Adrenal gland (tissue), 9 donors: ENCODE measurements at regions not wholly inside any gene's neighbourhood (a gene's known extent, or its start where the extent isn't known, plus 50 kb on each side); places are given as distances from the start of the nearest gene placed in this dataset.
"Not testable (repeated sequence)": the region's sequence is repeated elsewhere in the genome, so short reads cannot be mapped to it uniquely, and the experiment has no call there.

Experiments
- DNase-seq, 7 donors: peaks; one replicate each; pipeline ENCODE4 v3.0.0-alpha.2; 2019 to 2020
- H3K27ac ChIP-seq, 5 donors: fragments of 200-600 bp; sonication (generic) in 4 of 5; 1 replicate in 3 of 5; 2 replicates in 2 of 5; pipeline versions ENCODE4 v1.5.1 to v1.8.0; 2016 to 2020; ENCODE audit warnings: mild to moderate bottlenecking in 1 of 5
- H3K27me3 ChIP-seq: fragments of 200-600 bp; 2 replicates; pipeline ENCODE4 v1.8.0; 2021
- H3K36me3 ChIP-seq, 2 donors: fragments of 200-600 bp; replicated peaks in 1 of 2; 1 replicate in 1 of 2; 2 replicates in 1 of 2; pipeline versions ENCODE4 v1.5.1 to v1.8.0; 2018 to 2022
- H3K4me1 ChIP-seq, 2 donors: fragments of 200-600 bp; replicated peaks in 1 of 2; 1 replicate in 1 of 2; 2 replicates in 1 of 2; pipeline versions ENCODE4 v1.5.1 to v1.8.0; 2018 to 2021
- H3K4me3 ChIP-seq, 4 donors: fragments of 200-600 bp; sonication (generic) in 3 of 4; one replicate each; pipeline ENCODE4 v1.5.1; 2016 to 2018
- H3K9me3 ChIP-seq, 3 donors: fragments of 200-600 bp; sonication (generic) in 1 of 3; replicated peaks in 1 of 3; 1 replicate in 2 of 3; 2 replicates in 1 of 3; pipeline versions ENCODE4 v1.5.1 to v1.8.0; 2016 to 2021
- CTCF ChIP-seq, 6 experiments: fragments of 450-650 bp in 4 of 6; fragments of 200-600 bp in 2 of 6; sonication (generic) in 1 of 6; IDR thresholded peaks; 1 replicate in 5 of 6; 2 replicates in 1 of 6; pipeline versions ENCODE4 v1.5.1 to v1.8.0; 2016 to 2021; ENCODE audit warnings: antibody characterized with exemption in 6 of 6, mild to moderate bottlenecking in 2 of 6, moderate library complexity in 1 of 6
- POLR2A ChIP-seq, 2 donors: fragments of 450-650 bp; IDR thresholded peaks; one replicate each; pipeline ENCODE4 v1.6.1; 2017; ENCODE audit warnings: antibody characterized with exemption in 2 of 2, mild to moderate bottlenecking in 2 of 2, moderate library complexity in 1 of 2
- WGBS, 4 donors: extraction: QIAGEN DNeasy Blood & Tissue Kit in 2 of 4; methylation state at CpG; one replicate each; pipeline versions ENCODE4 v1.1.5 to v1.1.7; 2013 to 2017; 5-methylcytosine and 5-hydroxymethylcytosine counted together
- intact Hi-C, 2 donors: fragments of 100-400 bp; cut with DNase I; formaldehyde crosslinking; loops; one replicate each; pipeline versions ENCODE4 v1.14.1 to v1.15.0; 2022 to 2023
- donor health status: healthy with polysubstance abuse.
- donor health status: Bipolar disorder and iron deficiency.
- donor health status: DM: yes; HTN: yes; CAD: no.
- donor health status: DM: no; HTN: no; CAD: no.
- donor health status: DM: no; HTN: no; CAD: no.

GRCh38 chr20:12837646-12838045 lies 171.1 kb upstream of the SPTLC3 start:
- DNase-seq, result no peak
- H3K27ac ChIP-seq, result no peak overlapping the region
- H3K27me3 ChIP-seq, result no peaks in the 10 kb centered on the region
- TF ChIP-seq CTCF (IDR thresholded peaks at IDR 0.05) (no peak), POLR2A (IDR thresholded peaks at IDR 0.05) (no peak)
- no peaks in the 10 kb centered on the region for H3K36me3 ChIP-seq
- intact Hi-C loops, result no loop called here
- no peaks in the 10 kb centered on the region for H3K9me3 ChIP-seq
- H3K4me1 ChIP-seq, result no peaks in the 10 kb centered on the region
- WGBS, 4 donors, result 29 to 52% (median 51%) methylated on average over 2 of the region's 2 CpGs
- no peak overlapping the region for H3K4me3 ChIP-seq

- H3K27me3 ChIP-seq, result no peaks in the 10 kb centered on the region
- TF ChIP-seq POLR2A (IDR thresholded peaks at IDR 0.05), result no peak
- TF ChIP-seq CTCF (IDR thresholded peaks at IDR 0.05), result no peak
- intact Hi-C loops, result no loop called here
- no peak overlapping the region for H3K4me3 ChIP-seq
- no peaks in the 10 kb centered on the region for H3K36me3 ChIP-seq
- no peak for DNase-seq
- 54 to 95% (median 82%) methylated on average over 3 of the region's 3 CpGs for whole genome bisulfite sequencing, 4 donors
- H3K27ac ChIP-seq, result no peak overlapping the region
- H3K9me3 ChIP-seq, result no peaks in the 10 kb centered on the region
- no peaks in the 10 kb centered on the region for H3K4me1 ChIP-seq
These were observed 170.4 kb upstream of the SPTLC3 start for GRCh38 chr20:12838261-12838866.

- no peak overlapping the region for H3K27ac ChIP-seq
- H3K9me3 ChIP-seq, result no peaks in the 10 kb centered on the region
- no peaks in the 10 kb centered on the region for H3K36me3 ChIP-seq
- 26 to 38% (median 29%) methylated on average over 2 of the region's 2 CpGs for WGBS, 4 donors
- TF ChIP-seq CTCF (IDR thresholded peaks at IDR 0.05) (no peak), POLR2A (IDR thresholded peaks at IDR 0.05) (no peak)
- H3K4me1 ChIP-seq, result no peaks in the 10 kb centered on the region
- intact Hi-C loops, result no loop called here
- H3K4me3 ChIP-seq, result no peak overlapping the region
- H3K27me3 ChIP-seq, result no peaks in the 10 kb centered on the region
- DNase-seq, result no peak
These were observed 160.9 kb upstream of the SPTLC3 start for GRCh38 chr20:12847872-12848271.

DNA sequence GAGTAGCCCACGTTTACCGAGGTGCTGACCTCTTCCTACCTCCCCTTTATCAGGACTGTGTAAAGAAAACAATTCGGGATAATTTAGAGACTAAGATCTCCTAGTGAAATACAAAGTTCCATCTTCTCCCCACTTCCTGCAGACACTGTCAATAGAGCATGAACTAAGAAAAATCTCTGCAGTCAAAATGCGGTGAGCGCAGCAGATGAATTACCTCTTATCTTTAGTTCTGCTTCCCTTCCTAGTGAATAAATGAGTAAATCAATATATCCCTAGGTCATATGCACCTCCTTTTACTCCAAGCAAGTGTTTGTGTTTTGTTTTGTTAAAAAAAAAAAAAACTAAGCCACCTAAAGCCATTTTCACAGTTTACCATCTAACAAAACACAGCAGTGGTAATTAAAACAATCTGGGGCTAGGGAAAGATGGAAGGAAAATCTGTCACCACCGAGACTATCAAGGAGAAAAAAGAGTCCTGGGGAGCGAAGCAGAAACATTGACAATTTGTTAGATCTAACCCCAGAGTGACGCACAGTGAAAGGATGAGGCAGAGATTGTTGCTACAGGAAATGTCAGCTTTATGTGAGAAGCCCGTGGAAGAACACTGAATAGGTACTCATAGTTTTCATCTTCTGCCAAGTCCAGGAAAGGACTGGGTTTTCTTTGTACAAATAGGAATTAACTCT lies 159.4 kb upstream of the SPTLC3 start:
- Histone ChIP-seq H3K27me3 (no peaks in the 10 kb centered on the region), H3K9me3 (no peaks in the 10 kb centered on the region), H3K36me3 (no peaks in the 10 kb centered on the region), H3K4me1 (no peaks in the 10 kb centered on the region), H3K4me3 (no peak overlapping the region), H3K27ac (no peak overlapping the region)
- 14 to 20% (median 18%) methylated on average over 9 of the region's 9 CpGs for WGBS, 4 donors
- no peak for DNase-seq
- intact Hi-C loops, result no loop called here
- TF ChIP-seq CTCF (IDR thresholded peaks at IDR 0.05) (no peak), POLR2A (IDR thresholded peaks at IDR 0.05) (no peak)

GRCh38 chr20:12857643-12858042 lies 151.1 kb upstream of the SPTLC3 start:
- WGBS, 4 donors, result 80 to 88% (median 85%) methylated on average over 9 of the region's 9 CpGs
- H3K27me3 ChIP-seq, H3K4me3 ChIP-seq, H3K27ac ChIP-seq, intact Hi-C loops, H3K36me3 ChIP-seq, H3K4me1 ChIP-seq, DNase-seq, H3K9me3 ChIP-seq: not testable (repeated sequence)
